T47D (cell line): ENCODE measurements at regions not wholly inside any gene's neighbourhood (a gene's known extent, or its start where the extent isn't known, plus 50 kb on each side); places are given as distances from the start of the nearest gene placed in this dataset.

ENCODE experiments used
- DNase-seq, 2 experiments: peaks; one replicate each; pipeline versions ENCODE4 v3.0.0 to v3.0.0-alpha.2; 2011 to 2012; ENCODE audit warnings: low read depth in 1 of 2, low spot score in 1 of 2
- JUND ChIP-seq: IDR thresholded peaks from 2 replicates; pipeline ENCODE4 v1.6.1; 2012; ENCODE audit warnings: low read depth
- in situ Hi-C: cut with HindIII; loops from 2 replicates; pipeline ENCODE4 v1.10.0; 2016; ENCODE audit warnings: low sequenced_read_pairs, low pct_unique_long_range_greater_than_20kb

DNA sequence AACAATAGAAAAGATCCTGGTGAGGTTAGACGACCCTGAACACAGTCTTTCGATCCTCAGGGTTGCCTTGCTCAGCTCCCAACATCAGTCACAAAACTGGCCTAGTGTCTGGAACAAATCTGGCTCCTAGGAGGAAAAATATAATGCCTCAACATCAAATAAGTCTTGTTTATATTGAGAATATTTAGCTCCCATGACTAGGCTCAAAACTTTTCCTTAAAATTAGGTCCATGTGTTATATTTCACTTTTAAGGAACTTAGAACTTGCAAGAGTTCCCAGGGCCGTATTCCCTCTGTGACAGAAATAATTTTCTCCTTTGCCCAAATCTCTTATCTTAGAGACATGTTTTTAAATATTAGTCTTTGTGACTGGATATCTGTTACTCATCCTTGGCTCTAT is 819.7 kb upstream of the ZEB2 start:
- no peak for DNase-seq
- in situ Hi-C loops: no loop called here
- no peak for TF ChIP-seq JUND

GRCh38 chr2:145332210-145332898 is 812.4 kb upstream of the ZEB2 start:
- no peak for TF ChIP-seq JUND
- DNase-seq: no peak
- in situ Hi-C loops: no loop called here

GRCh38 chr2:145329971-145330370 is 810.1 kb upstream of the ZEB2 start:
- no peak for TF ChIP-seq JUND
- in situ Hi-C loops: no loop called here
- DNase-seq: no peak

- no peak for DNase-seq
- TF ChIP-seq JUND: no peak
- in situ Hi-C loops: no loop called here
Observed at GRCh38 chr2:145325485-145325884, 805.6 kb upstream of the ZEB2 start.

DNA sequence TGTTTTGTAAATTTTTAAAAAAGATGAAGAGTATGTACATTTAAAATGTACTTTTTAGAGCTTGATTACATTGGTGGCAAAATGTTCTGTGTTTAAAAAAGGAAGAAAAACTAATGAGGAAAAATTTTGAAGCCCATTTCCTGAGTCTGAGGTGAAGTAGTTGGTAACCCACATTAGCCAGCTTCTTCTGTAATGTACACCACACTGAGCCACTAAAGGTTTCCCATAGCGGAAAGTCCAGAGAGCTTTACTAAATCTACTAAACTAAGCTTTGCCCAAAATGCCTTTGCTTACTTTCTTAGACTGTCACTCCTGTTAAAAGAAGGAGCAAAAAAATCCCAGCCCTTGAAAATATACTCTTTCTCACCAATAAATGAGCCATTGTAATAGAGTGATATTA is 804.8 kb upstream of the ZEB2 start:
- in situ Hi-C loops: no loop called here

DNA sequence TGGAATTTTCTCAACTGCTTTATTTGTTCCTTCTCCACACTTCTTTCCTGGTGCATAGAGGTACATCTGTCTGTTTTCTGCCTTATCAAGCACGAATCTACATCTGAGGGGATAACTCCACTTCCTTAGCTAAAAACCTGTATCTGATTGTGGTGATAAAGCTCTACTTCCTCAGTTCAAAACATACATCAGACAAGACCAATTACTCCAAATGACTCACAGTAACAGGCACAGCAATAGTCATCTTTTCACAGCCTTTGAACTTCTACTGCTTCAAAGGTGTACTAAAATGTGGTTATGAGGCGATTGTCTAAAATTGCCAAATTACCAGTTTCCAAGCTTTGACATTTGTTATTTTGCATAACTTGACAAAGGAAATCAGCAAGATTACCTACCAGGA is 803.6 kb upstream of the ZEB2 start:
- no peak for TF ChIP-seq JUND
- no peak for DNase-seq

More for the DNA sequence above, 804.8 kb upstream of the ZEB2 start:
- DNase-seq: no peak
- TF ChIP-seq JUND: no peak

GRCh38 chr2:145321344-145321743 is 801.4 kb upstream of the ZEB2 start:
- in situ Hi-C loops: no loop called here
- no peak for TF ChIP-seq JUND
- DNase-seq: no peak

More for the DNA sequence above, 803.6 kb upstream of the ZEB2 start:
- in situ Hi-C loops: no loop called here

- DNase-seq: no peak
- no peak for TF ChIP-seq JUND
- in situ Hi-C loops: no loop called here
Observed at GRCh38 chr2:145316496-145316895, 796.6 kb upstream of the ZEB2 start.

GRCh38 chr2:145315053-145315452 is 795.1 kb upstream of the ZEB2 start:
- TF ChIP-seq JUND: no peak
- DNase-seq: no peak
- in situ Hi-C loops: no loop called here

- in situ Hi-C loops: no loop called here
- DNase-seq: no peak
- no peak for TF ChIP-seq JUND
Observed at GRCh38 chr2:145314119-145314633, 794.3 kb upstream of the ZEB2 start.

DNA sequence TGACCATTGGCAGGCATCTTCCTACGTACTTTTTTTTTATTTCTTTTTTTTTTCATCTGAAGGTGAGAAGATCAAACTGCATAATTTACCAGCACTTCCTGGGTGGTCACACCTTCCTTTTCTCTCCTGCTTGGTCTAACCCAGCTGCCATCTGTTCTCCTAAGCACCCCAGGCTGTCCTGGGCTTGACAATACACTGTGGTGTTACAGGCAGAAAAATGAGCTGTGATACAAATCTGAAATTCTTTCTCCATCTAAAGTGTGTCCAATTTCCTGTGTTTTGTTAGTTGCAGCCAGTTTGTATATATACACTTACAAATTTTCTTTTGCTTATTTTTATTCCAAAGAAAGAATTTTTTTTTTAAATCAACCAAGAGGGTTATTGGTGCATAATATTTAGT is 786.0 kb upstream of the ZEB2 start:
- no peak for TF ChIP-seq JUND
- DNase-seq: no peak
- in situ Hi-C loops: no loop called here

DNA sequence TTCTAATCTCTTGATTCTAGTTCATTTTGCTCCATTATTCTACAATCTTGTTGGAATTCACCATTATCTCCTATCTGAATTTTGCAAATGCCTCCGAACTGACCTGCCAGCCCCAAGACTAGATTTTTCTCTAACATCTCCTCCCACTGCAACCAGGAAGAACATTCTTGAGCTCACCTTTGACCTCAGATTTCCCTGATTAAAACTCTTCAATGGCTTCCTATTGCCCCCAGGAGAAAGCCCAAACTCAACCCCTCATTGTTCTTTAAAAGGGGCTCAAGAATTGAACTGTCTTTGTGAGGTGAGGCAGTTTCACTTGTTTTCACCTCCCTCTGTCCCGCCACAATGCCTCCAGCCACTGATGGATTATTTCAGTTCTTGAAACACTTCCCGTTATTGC is 784.6 kb upstream of the ZEB2 start:
- in situ Hi-C loops: no loop called here
- DNase-seq: no peak
- TF ChIP-seq JUND: no peak

GRCh38 chr2:145303536-145303935 is 783.6 kb upstream of the ZEB2 start:
- in situ Hi-C loops: no loop called here
- no peak for TF ChIP-seq JUND
- no peak for DNase-seq

DNA sequence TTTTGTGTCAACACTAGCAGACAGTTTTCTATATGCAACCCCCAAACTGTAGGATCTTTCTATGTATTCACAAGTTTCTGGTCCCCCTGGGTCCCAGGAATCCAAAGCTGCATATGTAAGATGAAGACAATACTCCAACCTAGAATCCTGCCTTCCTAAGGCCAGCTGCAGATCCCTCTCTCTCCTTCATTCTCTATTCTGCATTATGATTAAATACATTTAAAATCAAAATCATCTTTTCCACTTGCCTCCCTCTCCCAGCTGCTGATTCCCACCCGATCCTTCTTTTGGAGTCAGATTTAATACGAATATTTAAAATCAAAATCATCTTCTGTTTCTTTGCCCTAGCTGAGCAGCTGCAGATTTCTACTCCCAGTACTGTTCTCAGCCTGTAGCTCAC is 783.0 kb upstream of the ZEB2 start:
- TF ChIP-seq JUND: no peak
- in situ Hi-C loops: no loop called here
- DNase-seq: no peak
